Activated naive CD8-positive, alpha-beta T cell treated with anti-CD3 and anti-CD28 coated beads for 36 hours (primary cell): ENCODE measurements at regions not wholly inside any gene's neighbourhood (a gene's known extent, or its start where the extent isn't known, plus 50 kb on each side); places are given as distances from the start of the nearest gene placed in this dataset.

Experiments
- DNase-seq: peaks from one replicate; pipeline ENCODE4 v3.0.0; 2021
- H3K27ac Mint-ChIP-seq: one replicate; pipeline ENCODE4 v1.8.0; 2022; ENCODE audit warnings: mild to moderate bottlenecking, moderate library complexity, mixed read lengths
- H3K27me3 Mint-ChIP-seq: one replicate; pipeline ENCODE4 v1.8.0; 2022; ENCODE audit warnings: mild to moderate bottlenecking, mixed read lengths
- H3K36me3 Mint-ChIP-seq: one replicate; pipeline ENCODE4 v1.8.0; 2021; ENCODE audit warnings: mild to moderate bottlenecking, mixed read lengths
- H3K4me1 Mint-ChIP-seq: one replicate; pipeline ENCODE4 v1.8.0; 2021; ENCODE audit warnings: mixed read lengths
- H3K4me3 Mint-ChIP-seq: one replicate; pipeline ENCODE4 v1.8.0; 2022; ENCODE audit warnings: mild to moderate bottlenecking, moderate library complexity, mixed read lengths
- H3K9me3 Mint-ChIP-seq: one replicate; pipeline ENCODE4 v1.8.0; 2022; ENCODE audit warnings: mixed read lengths

DNA sequence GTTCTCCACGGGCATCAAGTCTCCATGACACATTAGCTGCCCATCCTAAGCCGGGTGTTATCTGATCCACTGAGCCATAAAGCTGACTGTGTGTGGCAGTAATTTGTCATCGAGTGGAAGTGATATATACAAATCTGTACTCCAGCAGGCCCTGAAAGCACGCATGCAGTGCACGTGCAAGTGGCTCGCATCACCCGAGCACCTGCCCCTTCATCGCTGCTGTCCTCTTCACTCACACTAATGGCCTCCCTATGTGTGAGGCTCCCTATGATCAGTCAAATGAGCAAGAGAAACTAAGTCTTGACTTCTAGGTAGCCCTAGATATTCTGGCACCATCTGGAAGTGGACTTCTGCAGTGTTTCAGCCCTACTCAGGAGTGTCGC lies 248.6 kb downstream of the MATN1 start:
- H3K9me3 Mint-ChIP-seq: no peaks in the 10 kb centered on the region
- H3K27me3 Mint-ChIP-seq: no peaks in the 10 kb centered on the region
- no peaks in the 10 kb centered on the region for H3K36me3 Mint-ChIP-seq
- H3K4me1 Mint-ChIP-seq: no peaks in the 10 kb centered on the region
- H3K27ac Mint-ChIP-seq: no peak overlapping the region
- DNase-seq: no peak
- no peak overlapping the region for H3K4me3 Mint-ChIP-seq

DNA sequence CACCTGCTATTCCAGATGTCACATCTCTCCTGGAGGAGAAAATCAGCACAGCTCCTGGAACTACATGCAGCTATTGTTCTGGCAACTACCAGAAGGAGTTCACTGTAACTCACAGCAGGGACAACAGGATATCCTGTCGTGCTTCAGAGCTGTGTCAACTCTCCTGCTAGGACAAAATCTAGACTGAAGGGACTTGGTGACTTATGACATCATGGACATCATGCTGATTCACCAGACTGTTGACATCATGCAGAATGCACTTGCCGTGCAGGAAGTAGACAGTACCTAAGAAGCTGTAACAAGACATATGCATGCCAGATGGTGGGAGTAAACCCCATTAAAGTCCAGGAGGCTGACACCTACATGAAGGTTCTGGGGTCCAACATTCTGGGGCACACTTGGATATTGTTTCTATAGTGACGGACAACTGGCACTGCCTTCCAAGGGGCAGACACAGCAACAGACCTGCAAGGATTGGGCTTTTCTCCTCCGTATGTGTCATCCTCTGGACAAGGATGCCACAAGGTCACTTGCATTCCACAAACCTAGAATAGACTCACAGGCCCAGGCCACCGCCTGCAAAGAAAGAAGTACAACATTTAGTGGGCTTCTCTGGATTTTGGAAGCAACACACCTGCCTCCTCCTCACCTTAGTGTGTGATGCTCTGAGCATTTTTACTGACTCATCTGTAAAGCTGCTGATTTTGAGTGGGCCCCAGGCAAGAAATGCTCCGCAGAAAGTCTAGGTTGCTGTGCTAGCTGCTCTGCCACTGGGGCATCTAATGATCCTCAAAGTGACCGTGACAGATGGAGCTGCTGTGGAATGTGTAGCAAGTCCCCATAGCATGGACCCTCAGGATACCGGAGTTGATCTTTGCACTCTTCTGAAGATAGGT lies 249.2 kb downstream of the MATN1 start:
- Mint-ChIP-seq H3K4me3 (no peak overlapping the region), H3K4me1 (no peaks in the 10 kb centered on the region), H3K27me3 (no peaks in the 10 kb centered on the region), H3K36me3 (no peaks in the 10 kb centered on the region), H3K9me3 (no peaks in the 10 kb centered on the region), H3K27ac (no peak overlapping the region)
- no peak for DNase-seq

DNA sequence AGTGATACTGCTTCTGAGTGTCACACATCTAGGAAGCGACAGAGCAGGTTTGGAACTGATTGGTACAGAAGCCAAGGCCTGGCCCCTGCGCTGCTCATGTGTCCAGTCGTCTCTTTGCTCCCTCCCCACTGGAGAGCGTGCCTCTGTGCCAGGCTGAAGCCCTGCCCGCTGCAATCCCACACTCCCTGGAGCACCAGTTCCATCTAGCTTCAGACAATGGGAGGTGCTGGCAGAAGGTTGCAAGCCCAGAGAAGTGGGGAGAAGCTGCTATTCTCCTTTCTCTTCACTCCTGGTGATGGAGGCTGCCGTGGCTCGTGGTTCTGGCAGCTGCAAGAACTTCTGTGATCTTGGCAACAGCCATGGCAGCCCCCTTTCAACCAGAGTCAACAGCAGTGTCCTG lies 250.9 kb downstream of the MATN1 start:
- no peaks in the 10 kb centered on the region for H3K4me1 Mint-ChIP-seq
- DNase-seq: no peak
- H3K27ac Mint-ChIP-seq: no peak overlapping the region
- H3K27me3 Mint-ChIP-seq: no peaks in the 10 kb centered on the region
- H3K9me3 Mint-ChIP-seq: no peaks in the 10 kb centered on the region
- H3K4me3 Mint-ChIP-seq: no peak overlapping the region
- H3K36me3 Mint-ChIP-seq: no peaks in the 10 kb centered on the region

DNA sequence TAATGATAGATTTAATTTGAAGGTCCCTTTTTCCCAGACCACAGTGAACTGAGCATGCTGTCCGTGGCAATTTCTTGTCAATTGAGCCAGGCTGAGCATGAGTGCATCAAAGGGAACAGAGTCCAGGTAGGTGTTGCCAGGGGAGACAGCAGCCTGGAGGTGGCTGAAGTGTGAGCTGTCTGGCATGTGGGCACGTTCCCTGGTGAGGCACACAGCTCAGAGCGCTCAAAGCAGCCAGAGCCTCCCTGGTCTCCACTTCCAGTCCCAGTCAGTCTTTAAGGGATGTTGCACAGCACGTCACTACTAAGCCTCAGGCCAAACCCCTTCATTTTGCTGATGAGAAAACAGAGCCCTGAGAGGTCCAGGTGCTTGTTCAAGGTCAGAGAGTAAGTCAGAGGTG lies 251.4 kb downstream of the MATN1 start:
- H3K4me3 Mint-ChIP-seq: no peak overlapping the region
- no peak for DNase-seq
- H3K27ac Mint-ChIP-seq: no peak overlapping the region

DNA sequence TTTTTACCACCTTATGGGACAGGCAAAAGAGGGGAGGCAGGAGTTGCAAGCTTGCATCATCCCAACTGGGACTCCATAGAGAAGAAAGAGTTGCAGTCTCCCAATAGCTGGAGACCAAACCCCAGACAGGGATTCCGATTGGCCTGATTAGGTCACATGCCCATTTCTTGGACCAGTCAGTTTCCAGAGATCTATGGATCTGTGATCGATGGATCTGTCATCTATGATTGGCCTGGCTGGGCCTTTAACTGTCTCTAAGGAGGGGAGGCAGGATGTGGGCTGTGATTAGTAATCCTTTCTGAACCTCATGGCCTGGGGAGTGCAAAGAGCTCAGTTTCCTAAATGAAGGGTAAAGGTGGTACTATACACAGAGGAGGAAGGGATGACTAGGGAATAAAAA lies 252.1 kb downstream of the MATN1 start:
- no peak for DNase-seq
- Mint-ChIP-seq H3K36me3 (no peaks in the 10 kb centered on the region), H3K27me3 (no peaks in the 10 kb centered on the region), H3K27ac (no peak overlapping the region), H3K9me3 (no peaks in the 10 kb centered on the region), H3K4me1 (no peaks in the 10 kb centered on the region), H3K4me3 (no peak overlapping the region)

More for the DNA sequence above, 251.4 kb downstream of the MATN1 start:
- H3K36me3 Mint-ChIP-seq: no peaks in the 10 kb centered on the region
- H3K4me1 Mint-ChIP-seq: no peaks in the 10 kb centered on the region
- H3K27me3 Mint-ChIP-seq: no peaks in the 10 kb centered on the region
- no peaks in the 10 kb centered on the region for H3K9me3 Mint-ChIP-seq

DNA sequence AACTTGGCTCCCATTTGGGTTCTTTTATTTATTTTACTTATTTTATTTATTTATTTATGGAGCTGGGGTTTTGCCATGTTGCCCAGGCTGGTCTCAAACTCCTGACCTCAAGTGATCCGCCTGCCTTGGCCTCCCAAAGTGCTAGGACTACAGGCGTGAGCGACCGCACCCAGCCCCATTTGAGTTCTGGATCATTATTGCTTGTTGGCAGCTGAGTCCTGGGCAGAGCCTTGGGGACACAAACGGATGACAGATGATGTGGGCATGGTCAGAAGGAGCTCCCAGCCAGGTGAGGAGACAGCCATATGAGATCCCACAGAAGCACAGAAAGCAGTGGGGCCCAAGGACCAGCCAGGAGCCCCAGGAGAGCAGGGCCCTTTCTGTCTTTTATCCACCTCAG lies 254.0 kb downstream of the MATN1 start:
- Mint-ChIP-seq H3K27ac (no peak overlapping the region), H3K4me1 (no peaks in the 10 kb centered on the region), H3K9me3 (no peaks in the 10 kb centered on the region), H3K27me3 (no peaks in the 10 kb centered on the region), H3K4me3 (no peak overlapping the region), H3K36me3 (no peaks in the 10 kb centered on the region)
- DNase-seq: no peak

DNA sequence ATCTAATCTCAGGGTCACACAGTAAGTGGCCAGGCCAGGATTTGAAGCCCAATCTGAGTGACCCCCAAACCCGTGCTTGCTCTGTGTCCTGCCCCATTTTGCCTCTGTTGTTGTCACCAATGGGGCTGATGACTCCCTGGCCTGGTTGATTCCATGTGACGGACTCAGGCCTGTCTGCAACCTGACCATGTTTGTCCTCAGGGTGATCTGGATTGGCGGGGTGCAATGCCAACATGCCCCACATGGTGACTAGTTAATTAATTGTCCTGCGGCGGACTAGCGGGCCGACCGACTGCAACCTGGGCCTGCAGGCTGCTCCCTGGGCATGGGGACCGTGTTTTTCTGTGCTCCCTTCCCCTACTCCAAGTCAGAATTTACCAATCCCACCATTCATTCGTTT lies 256.3 kb downstream of the MATN1 start:
- no peaks in the 10 kb centered on the region for H3K9me3 Mint-ChIP-seq
- H3K4me1 Mint-ChIP-seq: no peaks in the 10 kb centered on the region
- no peak overlapping the region for H3K4me3 Mint-ChIP-seq
- DNase-seq: no peak
- no peaks in the 10 kb centered on the region for H3K36me3 Mint-ChIP-seq
- H3K27ac Mint-ChIP-seq: no peak overlapping the region
- H3K27me3 Mint-ChIP-seq: no peaks in the 10 kb centered on the region

DNA sequence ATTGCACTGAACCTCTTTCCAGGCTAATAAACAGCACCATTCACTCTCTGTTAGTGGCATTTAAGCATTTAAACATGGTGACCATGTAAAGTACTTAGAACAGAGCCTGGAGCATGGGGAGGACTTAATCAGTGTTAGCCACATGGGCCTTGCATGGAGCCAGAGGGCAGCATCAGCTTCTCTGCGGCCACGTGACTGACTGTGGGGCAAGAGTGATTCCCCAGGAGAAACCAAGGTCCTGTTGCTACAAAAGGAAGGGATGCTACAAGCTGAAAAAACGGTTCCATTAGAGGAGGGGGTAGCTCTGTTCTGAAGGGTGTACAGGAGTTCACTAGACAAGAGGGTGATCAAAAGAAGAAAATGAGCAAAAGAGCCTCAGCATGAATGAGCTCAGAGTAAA lies 256.8 kb downstream of the MATN1 start:
- no peaks in the 10 kb centered on the region for H3K4me1 Mint-ChIP-seq
- H3K36me3 Mint-ChIP-seq: no peaks in the 10 kb centered on the region
- H3K9me3 Mint-ChIP-seq: no peaks in the 10 kb centered on the region
- DNase-seq: no peak
- no peak overlapping the region for H3K4me3 Mint-ChIP-seq
- no peak overlapping the region for H3K27ac Mint-ChIP-seq
- no peaks in the 10 kb centered on the region for H3K27me3 Mint-ChIP-seq

DNA sequence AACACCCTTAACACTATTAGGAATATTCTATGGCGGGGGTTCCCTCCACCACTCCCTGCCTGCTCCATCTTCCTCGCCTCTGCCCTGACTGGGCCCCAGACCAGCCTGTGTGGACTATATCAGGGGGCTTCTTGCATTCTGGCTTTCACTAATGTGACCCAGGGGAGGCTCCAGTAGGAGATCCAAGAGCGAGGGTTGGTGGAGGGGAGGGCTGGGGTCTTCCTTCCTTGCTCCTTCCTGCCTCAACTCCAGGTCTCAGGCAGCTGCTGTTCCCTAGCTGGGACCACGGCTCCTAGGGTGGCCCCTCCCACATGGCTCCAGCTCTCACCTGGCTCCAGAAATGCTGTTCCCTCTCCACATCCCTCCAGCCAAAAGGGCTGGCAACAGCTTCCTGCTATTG lies 257.4 kb downstream of the MATN1 start:
- Mint-ChIP-seq H3K36me3 (no peaks in the 10 kb centered on the region), H3K4me3 (no peak overlapping the region), H3K27ac (no peak overlapping the region), H3K4me1 (no peaks in the 10 kb centered on the region), H3K9me3 (no peaks in the 10 kb centered on the region), H3K27me3 (no peaks in the 10 kb centered on the region)
- no peak for DNase-seq

DNA sequence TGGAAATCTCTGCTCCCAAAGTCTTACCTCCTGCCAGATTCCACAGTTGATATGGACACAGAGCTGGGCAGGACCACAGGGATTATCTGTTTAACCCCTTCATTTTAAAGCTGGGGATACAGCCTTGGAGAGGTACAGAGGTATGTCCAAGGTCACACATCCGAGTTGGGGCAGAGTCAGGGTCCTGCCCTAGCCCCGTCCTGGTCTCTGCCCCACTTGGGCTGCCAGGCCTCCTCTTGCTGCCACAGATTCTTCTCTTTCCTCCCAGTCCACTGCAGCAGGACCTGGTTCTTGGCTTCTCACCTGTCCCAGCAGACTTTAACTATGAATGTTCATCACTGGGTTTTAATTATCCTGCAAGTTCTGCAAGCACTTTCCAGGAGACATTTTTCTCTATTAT lies 258.3 kb downstream of the MATN1 start:
- no peaks in the 10 kb centered on the region for H3K9me3 Mint-ChIP-seq
- no peaks in the 10 kb centered on the region for H3K4me1 Mint-ChIP-seq
- no peaks in the 10 kb centered on the region for H3K27me3 Mint-ChIP-seq
- no peaks in the 10 kb centered on the region for H3K36me3 Mint-ChIP-seq
- no peak for DNase-seq
- no peak overlapping the region for H3K4me3 Mint-ChIP-seq
- H3K27ac Mint-ChIP-seq: no peak overlapping the region

DNA sequence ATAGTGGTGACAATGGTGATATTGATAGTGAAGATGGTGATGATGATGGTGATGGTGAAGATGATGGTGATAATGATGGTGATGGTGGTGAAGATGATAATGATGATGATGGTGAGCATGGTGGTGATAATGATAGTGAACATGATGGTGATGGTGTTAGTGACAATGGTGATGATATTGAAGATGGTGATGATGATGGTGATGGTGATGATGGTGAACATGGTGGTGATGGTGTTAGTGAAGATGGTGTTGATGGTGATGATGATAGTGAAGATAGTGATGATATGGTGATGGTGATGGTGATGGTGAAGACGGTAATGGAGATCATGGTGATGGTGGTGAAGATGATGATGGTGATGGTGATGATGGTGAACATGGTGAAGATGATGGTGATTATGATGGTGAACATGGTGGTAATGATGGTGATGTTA lies 259.2 kb downstream of the MATN1 start:
- Mint-ChIP-seq H3K4me1 (no peaks in the 10 kb centered on the region), H3K9me3 (no peaks in the 10 kb centered on the region), H3K4me3 (no peak overlapping the region), H3K27ac (no peak overlapping the region), H3K27me3 (peaks cover 3% of the 10 kb centered on the region), H3K36me3 (no peaks in the 10 kb centered on the region)
- DNase-seq: no peak

DNA sequence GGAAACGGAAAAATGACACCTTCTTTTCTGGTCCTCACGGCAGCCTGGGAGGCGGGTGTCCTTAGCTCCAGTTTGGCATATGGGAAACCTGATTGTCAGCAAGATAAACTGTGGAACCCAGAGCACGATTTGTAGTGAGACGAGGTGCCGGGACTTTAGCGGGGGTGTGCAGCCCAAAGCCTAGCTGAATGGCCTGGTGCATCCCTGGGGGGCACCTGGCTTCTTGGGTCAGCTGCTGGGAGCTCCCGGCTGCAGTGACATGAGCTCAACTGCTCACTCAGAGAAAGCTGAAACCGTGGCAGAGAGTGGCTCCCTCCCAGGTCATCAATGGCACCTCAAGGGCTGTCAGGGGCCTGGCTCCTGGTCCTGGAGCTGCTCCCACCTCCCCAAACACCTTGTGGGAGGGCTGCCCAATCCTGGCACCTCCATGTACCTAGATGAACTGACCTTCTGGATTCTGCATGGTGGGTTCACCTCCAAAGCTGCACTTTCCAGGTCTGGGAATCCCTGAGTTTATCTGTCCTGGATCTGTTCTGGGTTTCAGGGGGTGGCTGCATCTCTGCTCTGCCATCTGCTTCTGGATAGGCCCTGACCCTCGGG lies 260.5 kb downstream of the MATN1 start:
- Mint-ChIP-seq H3K4me1 (no peaks in the 10 kb centered on the region), H3K36me3 (no peaks in the 10 kb centered on the region), H3K27ac (no peak overlapping the region), H3K9me3 (no peaks in the 10 kb centered on the region), H3K27me3 (peaks cover 3% of the 10 kb centered on the region), H3K4me3 (no peak overlapping the region)
- DNase-seq: no peak

DNA sequence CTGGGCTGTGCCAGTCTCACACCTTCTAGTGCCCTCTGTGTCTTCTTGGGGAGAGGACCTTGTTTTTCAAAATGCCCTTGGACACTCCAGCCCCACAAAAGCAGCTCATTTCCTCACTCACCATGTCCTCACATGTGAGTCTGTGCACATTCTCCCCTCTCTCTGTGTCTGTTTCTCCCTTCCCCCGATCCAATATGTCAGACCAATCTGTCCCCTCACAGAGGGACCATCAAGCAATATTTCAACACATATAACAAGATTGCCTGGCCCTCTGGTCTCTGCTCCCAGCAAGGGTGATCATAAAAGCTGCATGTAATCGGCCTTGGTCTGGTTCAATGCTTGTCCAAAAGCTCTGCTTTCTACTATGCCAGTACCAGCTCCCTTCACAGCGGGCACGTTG lies 261.2 kb downstream of the MATN1 start:
- H3K36me3 Mint-ChIP-seq: no peaks in the 10 kb centered on the region

DNA sequence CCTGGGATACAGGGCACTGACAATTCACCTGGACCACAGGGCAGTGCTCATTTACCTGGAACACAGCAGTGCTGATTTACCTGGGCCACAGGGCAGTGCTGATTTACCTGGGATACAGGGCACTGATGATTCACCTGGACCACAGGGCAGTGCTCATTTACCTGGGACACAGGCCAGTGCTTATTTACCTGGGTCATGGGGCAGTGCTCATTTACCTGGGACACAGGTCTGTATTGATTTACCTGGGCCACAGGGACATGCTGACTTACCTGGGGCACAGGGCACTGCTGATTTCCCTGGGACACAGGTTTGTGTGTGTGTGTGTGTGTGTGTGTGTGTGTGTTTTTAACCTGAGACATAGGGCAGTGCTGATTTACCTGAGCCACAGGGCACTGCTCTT lies 261.7 kb downstream of the MATN1 start:
- Mint-ChIP-seq H3K27me3 (peaks cover 6% of the 10 kb centered on the region), H3K4me1 (no peaks in the 10 kb centered on the region), H3K27ac (no peak overlapping the region), H3K9me3 (no peaks in the 10 kb centered on the region), H3K36me3 (no peaks in the 10 kb centered on the region), H3K4me3 (no peak overlapping the region)
- DNase-seq: no peak

More for the DNA sequence above, 261.2 kb downstream of the MATN1 start:
- Mint-ChIP-seq H3K4me3 (no peak overlapping the region), H3K27ac (no peak overlapping the region), H3K27me3 (peaks cover 3% of the 10 kb centered on the region), H3K4me1 (no peaks in the 10 kb centered on the region), H3K9me3 (no peaks in the 10 kb centered on the region)
- no peak for DNase-seq

DNA sequence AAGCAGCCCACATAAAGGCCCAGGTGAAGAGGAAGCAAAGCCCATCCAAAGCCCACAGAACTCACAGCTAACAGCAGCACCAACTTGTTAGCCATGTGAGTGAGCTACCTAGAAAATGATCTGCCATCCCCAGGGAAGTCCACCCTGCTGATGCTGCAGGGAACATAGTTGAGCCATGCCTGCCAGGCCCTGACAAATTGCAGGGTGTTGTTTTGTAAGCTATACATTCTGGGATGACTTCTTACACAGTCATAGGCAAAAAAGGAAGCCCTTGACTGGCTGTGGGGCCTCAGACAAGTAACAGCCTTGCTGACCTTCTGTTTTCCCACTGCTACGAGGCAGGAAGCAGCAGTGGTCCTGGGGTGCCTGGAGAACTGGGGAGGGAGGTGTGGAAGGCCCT lies 262.7 kb downstream of the MATN1 start:
- Mint-ChIP-seq H3K27me3 (peaks cover 8% of the 10 kb centered on the region), H3K36me3 (no peaks in the 10 kb centered on the region), H3K4me1 (no peaks in the 10 kb centered on the region), H3K9me3 (no peaks in the 10 kb centered on the region), H3K4me3 (no peak overlapping the region), H3K27ac (no peak overlapping the region)
- no peak for DNase-seq
